ENCODE measurements at regions not wholly inside any gene's neighbourhood (a gene's known extent, or its start where the extent isn't known, plus 50 kb on each side); places are given as distances from the start of the nearest gene placed in this dataset.

DNA sequence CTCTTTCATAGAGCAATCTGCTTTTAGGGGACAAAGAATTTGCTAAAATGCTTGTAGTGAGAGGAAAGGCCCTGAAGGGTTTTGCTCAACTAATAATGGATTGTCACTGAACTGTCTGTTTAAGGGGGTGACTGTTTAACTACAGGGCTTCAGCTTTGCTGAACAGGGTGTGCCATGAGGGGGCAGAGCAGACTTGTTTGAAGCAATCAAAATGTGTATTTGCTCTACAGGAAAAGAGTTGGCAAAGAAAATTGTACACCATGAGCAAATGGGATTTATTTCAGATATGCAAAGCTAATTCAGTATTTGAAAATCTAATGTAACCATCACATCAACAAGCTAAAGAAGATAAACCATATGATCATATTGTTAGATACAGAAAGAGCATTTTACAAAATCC, 154.3 kb downstream of the GABRG2 start:
- TF ChIP-seq, protein P1, sequence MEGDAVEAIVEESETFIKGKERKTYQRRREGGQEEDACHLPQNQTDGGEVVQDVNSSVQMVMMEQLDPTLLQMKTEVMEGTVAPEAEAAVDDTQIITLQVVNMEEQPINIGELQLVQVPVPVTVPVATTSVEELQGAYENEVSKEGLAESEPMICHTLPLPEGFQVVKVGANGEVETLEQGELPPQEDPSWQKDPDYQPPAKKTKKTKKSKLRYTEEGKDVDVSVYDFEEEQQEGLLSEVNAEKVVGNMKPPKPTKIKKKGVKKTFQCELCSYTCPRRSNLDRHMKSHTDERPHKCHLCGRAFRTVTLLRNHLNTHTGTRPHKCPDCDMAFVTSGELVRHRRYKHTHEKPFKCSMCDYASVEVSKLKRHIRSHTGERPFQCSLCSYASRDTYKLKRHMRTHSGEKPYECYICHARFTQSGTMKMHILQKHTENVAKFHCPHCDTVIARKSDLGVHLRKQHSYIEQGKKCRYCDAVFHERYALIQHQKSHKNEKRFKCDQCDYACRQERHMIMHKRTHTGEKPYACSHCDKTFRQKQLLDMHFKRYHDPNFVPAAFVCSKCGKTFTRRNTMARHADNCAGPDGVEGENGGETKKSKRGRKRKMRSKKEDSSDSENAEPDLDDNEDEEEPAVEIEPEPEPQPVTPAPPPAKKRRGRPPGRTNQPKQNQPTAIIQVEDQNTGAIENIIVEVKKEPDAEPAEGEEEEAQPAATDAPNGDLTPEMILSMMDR (IDR thresholded peaks at IDR 0.05; ENCODE audit: extremely low read depth in 1 of 2, insufficient read depth in 1 of 2, low read depth in 1 of 2, low read length in 2 of 2) = no peak
- TF ChIP-seq EZH2 (IDR thresholded peaks at IDR 0.05; ENCODE audit: borderline replicate concordance, low read depth, low read length, severe bottlenecking) (no peak), POLR2A (IDR thresholded peaks at IDR 0.05; ENCODE audit: low read depth, low read length) (no peak), POLR2AphosphoS5 (IDR thresholded peaks at IDR 0.05; ENCODE audit: insufficient read depth, low read depth, low read length) (no peak), GATA2 (IDR thresholded peaks at IDR 0.05; ENCODE audit: insufficient read depth, insufficient read length, low read depth, low read length) (no peak)
- TF ChIP-seq, protein P2, sequence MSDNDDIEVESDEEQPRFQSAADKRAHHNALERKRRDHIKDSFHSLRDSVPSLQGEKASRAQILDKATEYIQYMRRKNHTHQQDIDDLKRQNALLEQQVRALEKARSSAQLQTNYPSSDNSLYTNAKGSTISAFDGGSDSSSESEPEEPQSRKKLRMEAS (IDR thresholded peaks at IDR 0.05; ENCODE audit: insufficient read depth, insufficient read length) = no peak

All from endothelial cell of umbilical vein (primary cell).